Adrenal gland (tissue), 9 donors: ENCODE measurements at regions not wholly inside any gene's neighbourhood (a gene's known extent, or its start where the extent isn't known, plus 50 kb on each side); places are given as distances from the start of the nearest gene placed in this dataset.

ENCODE experiments used
- DNase-seq, 7 donors: peaks; one replicate each; pipeline ENCODE4 v3.0.0-alpha.2; 2019 to 2020
- H3K27ac ChIP-seq, 5 donors: fragments of 200-600 bp; sonication (generic) in 4 of 5; 1 replicate in 3 of 5; 2 replicates in 2 of 5; pipeline versions ENCODE4 v1.5.1 to v1.8.0; 2016 to 2020; ENCODE audit warnings: mild to moderate bottlenecking in 1 of 5
- H3K27me3 ChIP-seq: fragments of 200-600 bp; 2 replicates; pipeline ENCODE4 v1.8.0; 2021
- H3K36me3 ChIP-seq, 2 donors: fragments of 200-600 bp; replicated peaks in 1 of 2; 1 replicate in 1 of 2; 2 replicates in 1 of 2; pipeline versions ENCODE4 v1.5.1 to v1.8.0; 2018 to 2022
- H3K4me1 ChIP-seq, 2 donors: fragments of 200-600 bp; replicated peaks in 1 of 2; 1 replicate in 1 of 2; 2 replicates in 1 of 2; pipeline versions ENCODE4 v1.5.1 to v1.8.0; 2018 to 2021
- H3K4me3 ChIP-seq, 4 donors: fragments of 200-600 bp; sonication (generic) in 3 of 4; one replicate each; pipeline ENCODE4 v1.5.1; 2016 to 2018
- H3K9me3 ChIP-seq, 3 donors: fragments of 200-600 bp; sonication (generic) in 1 of 3; replicated peaks in 1 of 3; 1 replicate in 2 of 3; 2 replicates in 1 of 3; pipeline versions ENCODE4 v1.5.1 to v1.8.0; 2016 to 2021
- CTCF ChIP-seq, 6 experiments: fragments of 450-650 bp in 4 of 6; fragments of 200-600 bp in 2 of 6; sonication (generic) in 1 of 6; IDR thresholded peaks; 1 replicate in 5 of 6; 2 replicates in 1 of 6; pipeline versions ENCODE4 v1.5.1 to v1.8.0; 2016 to 2021; ENCODE audit warnings: antibody characterized with exemption in 6 of 6, mild to moderate bottlenecking in 2 of 6, moderate library complexity in 1 of 6
- POLR2A ChIP-seq, 2 donors: fragments of 450-650 bp; IDR thresholded peaks; one replicate each; pipeline ENCODE4 v1.6.1; 2017; ENCODE audit warnings: antibody characterized with exemption in 2 of 2, mild to moderate bottlenecking in 2 of 2, moderate library complexity in 1 of 2
- WGBS, 4 donors: extraction: QIAGEN DNeasy Blood & Tissue Kit in 2 of 4; methylation state at CpG; one replicate each; pipeline versions ENCODE4 v1.1.5 to v1.1.7; 2013 to 2017; 5-methylcytosine and 5-hydroxymethylcytosine counted together
- intact Hi-C, 2 donors: fragments of 100-400 bp; cut with DNase I; formaldehyde crosslinking; loops; one replicate each; pipeline versions ENCODE4 v1.14.1 to v1.15.0; 2022 to 2023
- donor health status: healthy with polysubstance abuse.
- donor health status: Bipolar disorder and iron deficiency.
- donor health status: DM: yes; HTN: yes; CAD: no.
- donor health status: DM: no; HTN: no; CAD: no.
- donor health status: DM: no; HTN: no; CAD: no.

DNA sequence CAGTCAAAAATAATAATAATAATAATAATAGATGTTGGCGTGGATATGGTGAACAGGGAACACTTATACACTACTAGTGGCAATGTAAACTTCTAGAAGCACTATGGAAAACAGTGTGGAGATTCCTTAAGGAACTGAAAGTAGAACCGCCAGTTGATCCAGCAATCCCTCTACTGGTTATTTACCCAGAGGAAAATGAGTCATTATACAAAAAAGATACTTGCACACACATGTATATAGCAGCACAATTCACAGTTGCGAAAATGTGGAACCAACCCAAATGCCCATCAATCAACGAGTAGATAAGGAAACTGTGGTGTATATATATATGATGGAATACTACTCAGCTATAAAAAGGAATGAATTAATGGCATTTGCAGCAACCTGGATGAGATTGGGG is 176.0 kb downstream of the PLPP3 start:
- H3K4me3 ChIP-seq, result no peak overlapping the region
- TF ChIP-seq CTCF (IDR thresholded peaks at IDR 0.05) (no peak), POLR2A (IDR thresholded peaks at IDR 0.05) (no peak)
- H3K27me3 ChIP-seq, result no peaks in the 10 kb centered on the region
- 62 to 86% (median 83%) methylated on average over 4 of the region's 4 CpGs for WGBS, 4 donors
- no peak overlapping the region for H3K27ac ChIP-seq
- DNase-seq, result no peak
- H3K9me3 ChIP-seq, result no peaks in the 10 kb centered on the region
- H3K4me1 ChIP-seq, result no peaks in the 10 kb centered on the region
- H3K36me3 ChIP-seq, result no peaks in the 10 kb centered on the region
- intact Hi-C loops, result no loop called here

DNA sequence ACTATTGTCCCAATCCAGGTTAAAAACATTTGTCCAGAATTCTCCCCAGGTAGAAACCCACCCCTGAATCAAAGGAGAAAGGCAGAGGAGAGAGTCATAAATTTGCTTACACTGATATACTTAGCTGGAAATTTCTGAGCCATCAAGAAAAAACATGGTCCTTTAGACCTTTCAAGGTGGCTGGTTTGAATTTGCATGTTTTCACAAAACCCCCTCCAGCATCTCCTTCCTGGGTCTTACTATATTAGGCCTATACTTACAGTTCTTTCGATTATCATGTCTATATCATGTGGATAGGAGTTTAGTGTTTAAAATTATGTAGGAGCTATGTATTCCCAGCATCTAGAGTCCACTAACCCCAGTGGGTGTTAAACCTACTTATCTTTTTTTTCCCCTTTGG is 178.2 kb downstream of the PLPP3 start:
- 69 to 83% (median 74%) methylated on average over 1 of the region's 1 CpG for WGBS, 4 donors
- no peak for DNase-seq
- H3K36me3 ChIP-seq, result no peaks in the 10 kb centered on the region
- no peaks in the 10 kb centered on the region for H3K9me3 ChIP-seq
- no peaks in the 10 kb centered on the region for H3K4me1 ChIP-seq
- H3K4me3 ChIP-seq, result no peak overlapping the region
- no peak overlapping the region for H3K27ac ChIP-seq
- no peaks in the 10 kb centered on the region for H3K27me3 ChIP-seq
- TF ChIP-seq CTCF (IDR thresholded peaks at IDR 0.05), result no peak
- no peak for TF ChIP-seq POLR2A (IDR thresholded peaks at IDR 0.05)
- intact Hi-C loops, result no loop called here

DNA sequence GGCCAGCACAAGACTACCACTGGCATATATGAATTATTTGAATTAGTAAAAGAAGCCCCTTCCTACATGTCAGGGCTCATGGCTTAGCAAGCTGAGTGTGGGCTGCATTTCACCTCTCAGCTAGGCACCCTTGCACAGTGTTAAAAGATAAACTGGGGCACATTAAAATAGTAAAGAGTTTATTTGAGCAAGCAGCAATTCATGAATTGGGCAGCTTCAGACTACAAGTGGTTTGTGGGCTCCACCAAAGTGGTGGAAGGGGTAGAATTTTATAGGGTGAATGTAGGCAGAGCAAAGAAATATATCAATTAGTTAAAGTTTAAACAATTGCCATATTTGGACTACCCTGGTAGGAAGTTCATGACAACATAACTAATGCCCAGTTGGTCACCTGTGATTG is 178.8 kb downstream of the PLPP3 start:
- TF ChIP-seq POLR2A (IDR thresholded peaks at IDR 0.05) (no peak), CTCF (IDR thresholded peaks at IDR 0.05) (no peak)
- Histone ChIP-seq H3K27me3 (no peaks in the 10 kb centered on the region), H3K9me3 (no peaks in the 10 kb centered on the region), H3K4me1 (no peaks in the 10 kb centered on the region), H3K36me3 (no peaks in the 10 kb centered on the region), H3K27ac (no peak overlapping the region), H3K4me3 (no peak overlapping the region)
- intact Hi-C loops, result no loop called here
- no peak for DNase-seq

- Histone ChIP-seq H3K27me3 (no peaks in the 10 kb centered on the region), H3K27ac (no peak overlapping the region), H3K9me3 (no peaks in the 10 kb centered on the region), H3K36me3 (no peaks in the 10 kb centered on the region), H3K4me1 (no peaks in the 10 kb centered on the region), H3K4me3 (no peak overlapping the region)
- intact Hi-C loops, result no loop called here
- DNase-seq, result no peak
- TF ChIP-seq CTCF (IDR thresholded peaks at IDR 0.05), result no peak
- TF ChIP-seq POLR2A (IDR thresholded peaks at IDR 0.05), result no peak
- 81 to 88% (median 85%) methylated on average over 3 of the region's 3 CpGs for WGBS, 4 donors
Observed at GRCh38 chr1:56399795-56400194, 179.6 kb downstream of the PLPP3 start.
